ENCODE measurements at regions not wholly inside any gene's neighbourhood (a gene's known extent, or its start where the extent isn't known, plus 50 kb on each side); places are given as distances from the start of the nearest gene placed in this dataset.

GRCh38 chr5:2894736-2895135 is 143.3 kb upstream of the IRX2 start:
- intact Hi-C loops (cut with DNase I; ENCODE audit: low total_unique reads), result no loop called here
- Histone ChIP-seq H3K4me1 (no peaks in the 10 kb centered on the region), H3K36me3 (no peaks in the 10 kb centered on the region), H3K9me3 (no peaks in the 10 kb centered on the region), H3K27ac (no peak overlapping the region), H3K27me3 (no peaks in the 10 kb centered on the region), H3K4me3 (no peak overlapping the region)
- DNase-seq (ENCODE audit: low spot score in 2 of 2), result no peak
- TF ChIP-seq POLR2AphosphoS5 (IDR thresholded peaks at IDR 0.05) (no peak), POLR2A (IDR thresholded peaks at IDR 0.05) (no peak), CTCF (IDR thresholded peaks at IDR 0.05) (no peak)

- TF ChIP-seq POLR2A (IDR thresholded peaks at IDR 0.05), result no peak
- no peak for TF ChIP-seq POLR2AphosphoS5 (IDR thresholded peaks at IDR 0.05)
- TF ChIP-seq CTCF (IDR thresholded peaks at IDR 0.05), result no peak
- Histone ChIP-seq H3K9me3 (no peaks in the 10 kb centered on the region), H3K36me3 (no peaks in the 10 kb centered on the region), H3K27ac (no peak overlapping the region), H3K4me1 (no peaks in the 10 kb centered on the region), H3K4me3 (no peak overlapping the region), H3K27me3 (no peaks in the 10 kb centered on the region)
- intact Hi-C loops (cut with DNase I; ENCODE audit: low total_unique reads), result no loop called here
- DNase-seq (ENCODE audit: low spot score in 2 of 2), result no peak
Measured at GRCh38 chr5:2894316-2894715, 142.8 kb upstream of the IRX2 start.

- no peaks in the 10 kb centered on the region for H3K27me3 ChIP-seq
- H3K27ac ChIP-seq, result no peak overlapping the region
- H3K4me1 ChIP-seq, result no peaks in the 10 kb centered on the region
- no peaks in the 10 kb centered on the region for H3K36me3 ChIP-seq
- no peak for TF ChIP-seq POLR2AphosphoS5 (IDR thresholded peaks at IDR 0.05)
- no peak for TF ChIP-seq CTCF (IDR thresholded peaks at IDR 0.05)
- no peak for TF ChIP-seq POLR2A (IDR thresholded peaks at IDR 0.05)
- no peak overlapping the region for H3K4me3 ChIP-seq
- no peaks in the 10 kb centered on the region for H3K9me3 ChIP-seq
- no peak for DNase-seq (ENCODE audit: low spot score in 2 of 2)
- intact Hi-C loops (cut with DNase I; ENCODE audit: low total_unique reads), result no loop called here
Measured at GRCh38 chr5:2892466-2893000, 141.1 kb upstream of the IRX2 start.

- intact Hi-C loops (cut with DNase I; ENCODE audit: low total_unique reads), result no loop called here
- no peak for DNase-seq (ENCODE audit: low spot score in 2 of 2)
- TF ChIP-seq CTCF (IDR thresholded peaks at IDR 0.05) (no peak), POLR2A (IDR thresholded peaks at IDR 0.05) (no peak), POLR2AphosphoS5 (IDR thresholded peaks at IDR 0.05) (no peak)
Measured at GRCh38 chr5:2891781-2892180, 140.3 kb upstream of the IRX2 start.

GRCh38 chr5:2890011-2890410 is 138.5 kb upstream of the IRX2 start:
- Histone ChIP-seq H3K4me1 (no peaks in the 10 kb centered on the region), H3K27me3 (no peaks in the 10 kb centered on the region), H3K4me3 (no peak overlapping the region), H3K9me3 (no peaks in the 10 kb centered on the region), H3K27ac (no peak overlapping the region), H3K36me3 (no peaks in the 10 kb centered on the region)
- intact Hi-C loops (cut with DNase I; ENCODE audit: low total_unique reads), result no loop called here
- TF ChIP-seq POLR2A (IDR thresholded peaks at IDR 0.05) (no peak), POLR2AphosphoS5 (IDR thresholded peaks at IDR 0.05) (no peak), CTCF (IDR thresholded peaks at IDR 0.05) (no peak)
- no peak for DNase-seq (ENCODE audit: low spot score in 2 of 2)

More at GRCh38 chr5:2891781-2892180, 140.3 kb upstream of the IRX2 start:
- no peak overlapping the region for H3K27ac ChIP-seq
- H3K27me3 ChIP-seq, result no peaks in the 10 kb centered on the region
- H3K4me3 ChIP-seq, result no peak overlapping the region
- H3K36me3 ChIP-seq, result no peaks in the 10 kb centered on the region
- H3K4me1 ChIP-seq, result no peaks in the 10 kb centered on the region
- H3K9me3 ChIP-seq, result no peaks in the 10 kb centered on the region

Data from breast epithelium (tissue), 4 donors.